ENCODE measurements at regions not wholly inside any gene's neighbourhood (a gene's known extent, or its start where the extent isn't known, plus 50 kb on each side); places are given as distances from the start of the nearest gene placed in this dataset.

- TF ChIP-seq EP300 (IDR thresholded peaks at IDR 0.05) (no peak), CTCF (IDR thresholded peaks at IDR 0.05) (no peak), POLR2A (IDR thresholded peaks at IDR 0.05) (no peak)
- WGBS, 3 donors = 74 to 81% (median 75%) methylated on average over 9 of the region's 9 CpGs
Measured at GRCh38 chr1:29631836-29632805, 395.8 kb downstream of the PTPRU start.

GRCh38 chr1:29631361-29631760, 395.0 kb downstream of the PTPRU start:
- no peak overlapping the region for H3K4me3 ChIP-seq
- no peak for DNase-seq
- H3K27ac ChIP-seq = no peak overlapping the region
- no peaks in the 10 kb centered on the region for H3K4me1 ChIP-seq (ENCODE audit: insufficient read depth)
- intact Hi-C loops (cut with DNase I) = no loop called here
- WGBS, 3 donors = 11 to 19% (median 17%) methylated on average over 5 of the region's 5 CpGs
- H3K9me3 ChIP-seq = no peaks in the 10 kb centered on the region
- TF ChIP-seq CTCF (IDR thresholded peaks at IDR 0.05) (no peak), POLR2A (IDR thresholded peaks at IDR 0.05) (no peak), EP300 (IDR thresholded peaks at IDR 0.05) (no peak)
- H3K36me3 ChIP-seq = no peaks in the 10 kb centered on the region
- no peaks in the 10 kb centered on the region for H3K27me3 ChIP-seq

More at GRCh38 chr1:29631836-29632805, 395.8 kb downstream of the PTPRU start:
- Histone ChIP-seq H3K27me3 (no peaks in the 10 kb centered on the region), H3K4me3 (no peak overlapping the region), H3K4me1 (ENCODE audit: insufficient read depth) (no peaks in the 10 kb centered on the region), H3K27ac (no peak overlapping the region), H3K36me3 (no peaks in the 10 kb centered on the region), H3K9me3 (no peaks in the 10 kb centered on the region)
- no peak for DNase-seq
- intact Hi-C loops (cut with DNase I) = no loop called here

- intact Hi-C loops (cut with DNase I) = no loop called here
- no peaks in the 10 kb centered on the region for H3K27me3 ChIP-seq
- WGBS, 3 donors = 95 to 100% (median 100%) methylated on average over 1 of the region's 1 CpG
- no peak for DNase-seq
- H3K4me3 ChIP-seq = no peak overlapping the region
- no peaks in the 10 kb centered on the region for H3K4me1 ChIP-seq (ENCODE audit: insufficient read depth)
- no peaks in the 10 kb centered on the region for H3K36me3 ChIP-seq
- H3K27ac ChIP-seq = no peak overlapping the region
- TF ChIP-seq EP300 (IDR thresholded peaks at IDR 0.05) = no peak
- TF ChIP-seq POLR2A (IDR thresholded peaks at IDR 0.05) = no peak
- TF ChIP-seq CTCF (IDR thresholded peaks at IDR 0.05) = no peak
- H3K9me3 ChIP-seq = no peaks in the 10 kb centered on the region
Measured at GRCh38 chr1:29630756-29631155, 394.4 kb downstream of the PTPRU start.

- Histone ChIP-seq H3K27me3 (no peaks in the 10 kb centered on the region), H3K4me3 (no peak overlapping the region), H3K9me3 (no peaks in the 10 kb centered on the region), H3K36me3 (no peaks in the 10 kb centered on the region), H3K4me1 (ENCODE audit: insufficient read depth) (no peaks in the 10 kb centered on the region), H3K27ac (no peak overlapping the region)
- intact Hi-C loops (cut with DNase I) = no loop called here
- no peak for DNase-seq
- no peak for TF ChIP-seq CTCF (IDR thresholded peaks at IDR 0.05)
- no peak for TF ChIP-seq EP300 (IDR thresholded peaks at IDR 0.05)
- no peak for TF ChIP-seq POLR2A (IDR thresholded peaks at IDR 0.05)
- WGBS, 3 donors = 87 to 91% (median 89%) methylated on average over 8 of the region's 8 CpGs
Measured at GRCh38 chr1:29629814-29630516, 393.6 kb downstream of the PTPRU start.

All from ovary (tissue), 7 donors.